Fibroblast of mammary gland (primary cell): ENCODE measurements at regions not wholly inside any gene's neighbourhood (a gene's known extent, or its start where the extent isn't known, plus 50 kb on each side); places are given as distances from the start of the nearest gene placed in this dataset.

Source experiments
- DNase-seq: peaks from one replicate; pipeline ENCODE4 v3.0.0-alpha.2; 2010; ENCODE audit warnings: low read depth
- H3K4me3 ChIP-seq: 2 replicates; pipeline ENCODE4 v1.5.1; 2011; ENCODE audit warnings: low read depth, mild to moderate bottlenecking, low read length, moderate library complexity; ENCODE audit not compliant: control insufficient read depth
- CTCF ChIP-seq: conservative IDR thresholded peaks from 2 replicates; pipeline ENCODE4 v1.5.1; 2011; ENCODE audit warnings: low read depth, low read length, inconsistent platforms; ENCODE audit not compliant: control insufficient read depth, insufficient read depth

GRCh38 chr6:1190366-1190765 lies 121.5 kb upstream of the FOXQ1 start:
- TF ChIP-seq CTCF: no peak
- peak; percentile 89 for DNase-seq

GRCh38 chr6:1188199-1188598 lies 123.7 kb upstream of the FOXQ1 start:
- no peak for TF ChIP-seq CTCF
- no peak overlapping the region for H3K4me3 ChIP-seq
- DNase-seq: no peak

More at GRCh38 chr6:1190366-1190765, 121.5 kb upstream of the FOXQ1 start:
- no peak overlapping the region for H3K4me3 ChIP-seq

GRCh38 chr6:1187293-1188131 lies 124.4 kb upstream of the FOXQ1 start:
- no peak for TF ChIP-seq CTCF
- H3K4me3 ChIP-seq: no peak overlapping the region
- DNase-seq: no peak

- no peak for DNase-seq
- no peak for TF ChIP-seq CTCF
- no peak overlapping the region for H3K4me3 ChIP-seq
Measured at GRCh38 chr6:1184318-1184717, 127.6 kb upstream of the FOXQ1 start.

- no peak for TF ChIP-seq CTCF
- H3K4me3 ChIP-seq: no peak overlapping the region
- no peak for DNase-seq
Measured at GRCh38 chr6:1182722-1183521, 129.0 kb upstream of the FOXQ1 start.

GRCh38 chr6:1181939-1182605 lies 129.8 kb upstream of the FOXQ1 start:
- no peak overlapping the region for H3K4me3 ChIP-seq
- DNase-seq: no peak
- TF ChIP-seq CTCF: no peak
